H1 (cell line): ENCODE measurements at regions not wholly inside any gene's neighbourhood (a gene's known extent, or its start where the extent isn't known, plus 50 kb on each side); places are given as distances from the start of the nearest gene placed in this dataset.

Source experiments
- TF ChIP-seq, protein P1 (sequence below): fragments of 300-600 bp; sonication (generic); IDR thresholded peaks from 2 replicates; pipeline ENCODE4 v1.7.1; 2012; ENCODE audit warnings: low read length, moderate library complexity, mild to moderate bottlenecking, inconsistent platforms; ENCODE audit not compliant: insufficient replicate concordance

DNA sequence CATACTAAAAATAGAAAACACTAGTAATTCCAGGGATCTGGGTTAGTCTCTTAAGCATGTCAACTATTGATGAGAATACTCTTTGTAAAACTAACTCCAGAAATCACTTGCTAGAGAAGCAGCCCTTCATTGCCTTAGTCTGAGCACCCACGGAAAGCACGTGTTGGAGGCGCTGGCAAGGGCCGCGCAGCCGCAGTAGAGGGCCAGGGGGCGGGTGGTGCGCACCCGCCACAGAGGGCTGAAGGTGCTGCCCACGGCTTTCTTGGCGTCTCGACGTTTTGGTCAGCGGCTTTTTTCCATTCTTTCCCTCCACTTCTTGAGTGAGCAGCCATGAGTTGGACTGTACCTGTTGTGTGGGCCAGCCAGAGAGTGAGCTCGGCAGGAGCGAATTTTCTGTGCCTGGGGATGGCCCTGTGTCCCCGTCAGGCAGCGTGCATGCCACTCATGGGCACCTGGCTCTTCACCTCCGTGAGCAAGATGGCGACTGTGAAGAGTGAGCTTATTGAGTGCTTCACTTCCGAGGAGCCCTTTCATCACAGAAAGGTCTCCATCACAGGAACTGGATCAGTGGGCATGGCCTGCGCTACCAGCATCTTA is 68.4 kb upstream of the PPM1H start (continued):
- TF ChIP-seq, protein P1, sequence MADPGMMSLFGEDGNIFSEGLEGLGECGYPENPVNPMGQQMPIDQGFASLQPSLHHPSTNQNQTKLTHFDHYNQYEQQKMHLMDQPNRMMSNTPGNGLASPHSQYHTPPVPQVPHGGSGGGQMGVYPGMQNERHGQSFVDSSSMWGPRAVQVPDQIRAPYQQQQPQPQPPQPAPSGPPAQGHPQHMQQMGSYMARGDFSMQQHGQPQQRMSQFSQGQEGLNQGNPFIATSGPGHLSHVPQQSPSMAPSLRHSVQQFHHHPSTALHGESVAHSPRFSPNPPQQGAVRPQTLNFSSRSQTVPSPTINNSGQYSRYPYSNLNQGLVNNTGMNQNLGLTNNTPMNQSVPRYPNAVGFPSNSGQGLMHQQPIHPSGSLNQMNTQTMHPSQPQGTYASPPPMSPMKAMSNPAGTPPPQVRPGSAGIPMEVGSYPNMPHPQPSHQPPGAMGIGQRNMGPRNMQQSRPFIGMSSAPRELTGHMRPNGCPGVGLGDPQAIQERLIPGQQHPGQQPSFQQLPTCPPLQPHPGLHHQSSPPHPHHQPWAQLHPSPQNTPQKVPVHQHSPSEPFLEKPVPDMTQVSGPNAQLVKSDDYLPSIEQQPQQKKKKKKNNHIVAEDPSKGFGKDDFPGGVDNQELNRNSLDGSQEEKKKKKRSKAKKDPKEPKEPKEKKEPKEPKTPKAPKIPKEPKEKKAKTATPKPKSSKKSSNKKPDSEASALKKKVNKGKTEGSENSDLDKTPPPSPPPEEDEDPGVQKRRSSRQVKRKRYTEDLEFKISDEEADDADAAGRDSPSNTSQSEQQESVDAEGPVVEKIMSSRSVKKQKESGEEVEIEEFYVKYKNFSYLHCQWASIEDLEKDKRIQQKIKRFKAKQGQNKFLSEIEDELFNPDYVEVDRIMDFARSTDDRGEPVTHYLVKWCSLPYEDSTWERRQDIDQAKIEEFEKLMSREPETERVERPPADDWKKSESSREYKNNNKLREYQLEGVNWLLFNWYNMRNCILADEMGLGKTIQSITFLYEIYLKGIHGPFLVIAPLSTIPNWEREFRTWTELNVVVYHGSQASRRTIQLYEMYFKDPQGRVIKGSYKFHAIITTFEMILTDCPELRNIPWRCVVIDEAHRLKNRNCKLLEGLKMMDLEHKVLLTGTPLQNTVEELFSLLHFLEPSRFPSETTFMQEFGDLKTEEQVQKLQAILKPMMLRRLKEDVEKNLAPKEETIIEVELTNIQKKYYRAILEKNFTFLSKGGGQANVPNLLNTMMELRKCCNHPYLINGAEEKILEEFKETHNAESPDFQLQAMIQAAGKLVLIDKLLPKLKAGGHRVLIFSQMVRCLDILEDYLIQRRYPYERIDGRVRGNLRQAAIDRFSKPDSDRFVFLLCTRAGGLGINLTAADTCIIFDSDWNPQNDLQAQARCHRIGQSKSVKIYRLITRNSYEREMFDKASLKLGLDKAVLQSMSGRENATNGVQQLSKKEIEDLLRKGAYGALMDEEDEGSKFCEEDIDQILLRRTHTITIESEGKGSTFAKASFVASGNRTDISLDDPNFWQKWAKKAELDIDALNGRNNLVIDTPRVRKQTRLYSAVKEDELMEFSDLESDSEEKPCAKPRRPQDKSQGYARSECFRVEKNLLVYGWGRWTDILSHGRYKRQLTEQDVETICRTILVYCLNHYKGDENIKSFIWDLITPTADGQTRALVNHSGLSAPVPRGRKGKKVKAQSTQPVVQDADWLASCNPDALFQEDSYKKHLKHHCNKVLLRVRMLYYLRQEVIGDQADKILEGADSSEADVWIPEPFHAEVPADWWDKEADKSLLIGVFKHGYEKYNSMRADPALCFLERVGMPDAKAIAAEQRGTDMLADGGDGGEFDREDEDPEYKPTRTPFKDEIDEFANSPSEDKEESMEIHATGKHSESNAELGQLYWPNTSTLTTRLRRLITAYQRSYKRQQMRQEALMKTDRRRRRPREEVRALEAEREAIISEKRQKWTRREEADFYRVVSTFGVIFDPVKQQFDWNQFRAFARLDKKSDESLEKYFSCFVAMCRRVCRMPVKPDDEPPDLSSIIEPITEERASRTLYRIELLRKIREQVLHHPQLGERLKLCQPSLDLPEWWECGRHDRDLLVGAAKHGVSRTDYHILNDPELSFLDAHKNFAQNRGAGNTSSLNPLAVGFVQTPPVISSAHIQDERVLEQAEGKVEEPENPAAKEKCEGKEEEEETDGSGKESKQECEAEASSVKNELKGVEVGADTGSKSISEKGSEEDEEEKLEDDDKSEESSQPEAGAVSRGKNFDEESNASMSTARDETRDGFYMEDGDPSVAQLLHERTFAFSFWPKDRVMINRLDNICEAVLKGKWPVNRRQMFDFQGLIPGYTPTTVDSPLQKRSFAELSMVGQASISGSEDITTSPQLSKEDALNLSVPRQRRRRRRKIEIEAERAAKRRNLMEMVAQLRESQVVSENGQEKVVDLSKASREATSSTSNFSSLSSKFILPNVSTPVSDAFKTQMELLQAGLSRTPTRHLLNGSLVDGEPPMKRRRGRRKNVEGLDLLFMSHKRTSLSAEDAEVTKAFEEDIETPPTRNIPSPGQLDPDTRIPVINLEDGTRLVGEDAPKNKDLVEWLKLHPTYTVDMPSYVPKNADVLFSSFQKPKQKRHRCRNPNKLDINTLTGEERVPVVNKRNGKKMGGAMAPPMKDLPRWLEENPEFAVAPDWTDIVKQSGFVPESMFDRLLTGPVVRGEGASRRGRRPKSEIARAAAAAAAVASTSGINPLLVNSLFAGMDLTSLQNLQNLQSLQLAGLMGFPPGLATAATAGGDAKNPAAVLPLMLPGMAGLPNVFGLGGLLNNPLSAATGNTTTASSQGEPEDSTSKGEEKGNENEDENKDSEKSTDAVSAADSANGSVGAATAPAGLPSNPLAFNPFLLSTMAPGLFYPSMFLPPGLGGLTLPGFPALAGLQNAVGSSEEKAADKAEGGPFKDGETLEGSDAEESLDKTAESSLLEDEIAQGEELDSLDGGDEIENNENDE = no peak
